Choroid plexus epithelial cell (primary cell): ENCODE measurements at regions not wholly inside any gene's neighbourhood (a gene's known extent, or its start where the extent isn't known, plus 50 kb on each side); places are given as distances from the start of the nearest gene placed in this dataset.

Experiments used
- DNase-seq: peaks from one replicate; pipeline ENCODE4 v3.0.0-alpha.2; 2010; ENCODE audit warnings: low read depth
- H3K4me3 ChIP-seq: 2 replicates; pipeline ENCODE4 v1.5.1; 2011; ENCODE audit warnings: low read depth, mild to moderate bottlenecking, control low read depth, low read length, moderate library complexity
- TF ChIP-seq, protein P1 (sequence below): conservative IDR thresholded peaks from 2 replicates; pipeline ENCODE4 v1.5.1; 2011; ENCODE audit warnings: low read depth, mild to moderate bottlenecking, control low read depth, inconsistent platforms, low read length, moderate library complexity

DNA sequence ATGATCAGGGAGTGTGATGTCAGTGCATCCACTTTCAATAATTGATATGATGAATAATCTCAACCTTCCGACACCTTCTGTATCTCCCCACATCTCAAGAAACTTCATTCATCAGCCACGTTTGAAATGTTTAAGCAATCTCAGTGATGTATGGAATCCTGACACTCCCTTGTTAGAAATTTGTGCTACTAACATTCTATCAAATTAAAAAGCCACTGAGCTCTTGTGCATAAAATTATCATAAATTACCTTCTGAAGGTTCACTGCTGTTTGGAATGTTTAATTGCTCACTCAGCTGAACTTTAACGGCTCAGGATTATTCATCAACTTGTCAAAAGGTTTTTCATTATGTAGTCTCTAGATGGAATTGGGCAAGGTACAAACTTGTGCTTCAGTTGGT, 108.4 kb upstream of the DPH6 start:
- DNase-seq: no peak
- TF ChIP-seq, protein P1, sequence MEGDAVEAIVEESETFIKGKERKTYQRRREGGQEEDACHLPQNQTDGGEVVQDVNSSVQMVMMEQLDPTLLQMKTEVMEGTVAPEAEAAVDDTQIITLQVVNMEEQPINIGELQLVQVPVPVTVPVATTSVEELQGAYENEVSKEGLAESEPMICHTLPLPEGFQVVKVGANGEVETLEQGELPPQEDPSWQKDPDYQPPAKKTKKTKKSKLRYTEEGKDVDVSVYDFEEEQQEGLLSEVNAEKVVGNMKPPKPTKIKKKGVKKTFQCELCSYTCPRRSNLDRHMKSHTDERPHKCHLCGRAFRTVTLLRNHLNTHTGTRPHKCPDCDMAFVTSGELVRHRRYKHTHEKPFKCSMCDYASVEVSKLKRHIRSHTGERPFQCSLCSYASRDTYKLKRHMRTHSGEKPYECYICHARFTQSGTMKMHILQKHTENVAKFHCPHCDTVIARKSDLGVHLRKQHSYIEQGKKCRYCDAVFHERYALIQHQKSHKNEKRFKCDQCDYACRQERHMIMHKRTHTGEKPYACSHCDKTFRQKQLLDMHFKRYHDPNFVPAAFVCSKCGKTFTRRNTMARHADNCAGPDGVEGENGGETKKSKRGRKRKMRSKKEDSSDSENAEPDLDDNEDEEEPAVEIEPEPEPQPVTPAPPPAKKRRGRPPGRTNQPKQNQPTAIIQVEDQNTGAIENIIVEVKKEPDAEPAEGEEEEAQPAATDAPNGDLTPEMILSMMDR: no peak
- H3K4me3 ChIP-seq: no peak overlapping the region

DNA sequence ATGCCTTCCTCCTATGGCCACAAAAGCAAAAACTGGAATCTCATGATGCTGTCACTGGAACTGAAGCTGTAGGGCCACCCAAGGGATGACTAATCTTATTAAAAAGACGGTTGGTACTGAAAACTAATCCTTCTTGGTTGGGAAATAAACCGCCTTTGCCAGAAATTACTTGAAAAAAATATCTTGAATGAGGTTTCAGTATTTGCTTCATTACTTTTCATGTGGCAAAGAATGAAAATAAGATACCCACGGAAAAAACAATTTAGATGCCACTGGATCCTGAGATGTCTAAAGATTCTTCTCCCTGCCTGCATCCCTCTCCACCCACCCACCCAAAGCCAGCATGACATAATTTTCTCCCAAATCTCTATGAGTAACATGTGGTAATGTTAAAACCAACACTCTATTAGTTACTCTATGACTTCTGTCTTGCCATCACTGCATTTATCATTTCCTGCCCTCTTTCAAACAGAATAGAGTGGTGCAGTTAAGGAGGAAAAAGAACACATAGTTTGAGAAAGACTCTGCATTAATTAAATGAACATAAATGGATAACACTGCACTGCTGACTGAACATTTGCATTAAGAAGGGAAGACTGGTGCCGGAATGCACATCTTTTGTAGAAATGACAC, 111.8 kb upstream of the DPH6 start:
- no peak overlapping the region for H3K4me3 ChIP-seq
- TF ChIP-seq, protein P1: no peak
- peak; percentile 45 for DNase-seq

DNA sequence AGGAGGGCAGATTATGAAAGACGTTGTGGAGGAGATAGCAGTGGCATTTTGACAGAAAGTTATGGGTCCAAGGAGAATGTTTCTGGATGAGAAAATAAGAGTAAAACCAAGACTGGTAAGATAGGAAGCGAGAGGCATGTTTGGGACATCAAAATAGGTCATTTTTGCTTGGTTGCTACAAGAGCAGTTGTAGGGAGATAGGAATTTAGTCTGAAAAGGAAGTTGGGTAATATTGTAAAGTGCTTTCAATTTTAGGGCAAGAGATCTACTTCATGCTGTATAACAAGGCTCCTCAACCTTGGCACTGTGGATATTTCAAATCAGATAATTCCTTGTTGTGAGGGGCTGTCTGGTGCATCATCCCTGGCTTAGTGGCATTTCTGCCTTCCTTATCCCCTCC, 118.0 kb upstream of the DPH6 start:
- TF ChIP-seq, protein P1: no peak
- H3K4me3 ChIP-seq: no peak overlapping the region
- peak; percentile 47 for DNase-seq

DNA sequence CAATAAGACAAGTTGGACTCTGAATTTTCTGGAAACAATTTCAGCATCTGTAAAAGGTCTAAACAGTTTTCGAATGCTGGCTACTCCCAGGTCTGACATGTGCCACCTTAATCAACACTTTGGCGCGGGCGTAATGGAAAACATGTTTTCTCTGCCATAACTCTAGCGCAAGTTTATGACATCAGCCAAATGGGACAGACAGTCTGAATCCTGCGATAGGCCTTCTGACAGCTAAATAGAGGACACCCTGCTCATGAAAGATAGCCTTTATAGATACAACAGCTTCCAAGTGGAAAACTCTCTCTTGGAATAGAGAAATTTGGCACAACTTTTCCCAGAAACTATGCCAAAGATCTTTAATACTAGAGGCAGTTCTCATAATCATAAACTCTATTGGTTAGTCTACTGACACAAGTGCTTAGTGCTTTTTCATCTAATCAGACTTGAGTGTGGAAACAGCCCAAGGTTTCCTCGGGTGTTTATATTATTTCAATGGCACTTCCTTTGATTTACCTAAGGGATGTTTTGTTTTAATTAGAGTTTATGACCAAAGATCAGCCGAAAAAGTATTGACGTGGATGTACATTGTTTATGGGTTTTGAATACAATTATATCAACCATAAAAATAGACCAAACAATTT, 120.1 kb upstream of the DPH6 start:
- no peak overlapping the region for H3K4me3 ChIP-seq
- TF ChIP-seq, protein P1: no peak
- no peak for DNase-seq

DNA sequence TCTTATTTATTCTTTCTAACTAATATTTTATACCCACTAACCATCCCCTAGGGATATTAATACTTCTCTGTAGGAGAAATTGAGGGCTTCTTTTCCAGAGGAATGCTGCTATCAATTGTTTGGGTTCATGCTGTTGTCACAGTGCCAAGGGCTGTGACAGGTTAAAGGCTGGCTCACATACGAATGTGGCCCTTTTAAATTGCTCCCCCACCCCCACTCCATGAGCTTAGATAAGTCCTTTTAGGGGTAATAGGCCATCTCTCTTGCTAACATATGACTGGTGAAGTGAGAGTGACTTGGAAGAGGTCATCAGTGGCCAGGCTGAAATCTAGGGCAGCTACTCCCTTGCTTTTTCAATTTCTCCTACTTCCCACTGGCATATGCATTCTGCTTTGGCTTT, 121.9 kb upstream of the DPH6 start:
- TF ChIP-seq, protein P1: no peak
- DNase-seq: no peak
- H3K4me3 ChIP-seq: no peak overlapping the region

DNA sequence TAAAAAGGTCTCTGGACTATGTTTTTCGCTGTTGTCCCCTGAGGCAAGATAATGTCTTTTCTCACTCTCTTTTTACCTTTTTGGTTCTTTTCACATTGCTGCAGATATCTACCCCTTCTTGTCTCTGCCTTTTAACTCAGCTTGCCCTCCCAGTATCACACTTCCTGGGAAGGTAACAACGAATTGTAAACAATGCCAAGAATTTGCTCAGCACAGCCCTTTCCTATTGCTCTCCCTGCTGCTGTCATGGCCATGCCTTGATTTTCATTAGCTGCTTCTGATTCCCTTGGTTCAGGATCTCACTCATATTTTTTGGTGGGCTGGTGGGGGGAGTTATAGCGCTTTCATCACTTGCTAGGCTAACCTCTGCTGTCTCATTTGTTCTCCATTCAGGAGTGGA, 123.1 kb upstream of the DPH6 start:
- DNase-seq: no peak

More for the DNA sequence above, 123.1 kb upstream of the DPH6 start:
- H3K4me3 ChIP-seq: no peak overlapping the region
- TF ChIP-seq, protein P1: no peak
